GM23248 (cell line): ENCODE measurements at regions not wholly inside any gene's neighbourhood (a gene's known extent, or its start where the extent isn't known, plus 50 kb on each side); places are given as distances from the start of the nearest gene placed in this dataset.

Source experiments
- EZH2 ChIP-seq: fragments of 200-600 bp; sonication (generic); IDR thresholded peaks from 2 replicates; pipeline ENCODE4 v1.6.1; 2018; ENCODE audit warnings: antibody characterized with exemption, mild to moderate bottlenecking; ENCODE audit not compliant: insufficient read depth, poor library complexity, severe bottlenecking
- EZH2phosphoT487 ChIP-seq: fragments of 200-600 bp; sonication (generic); IDR thresholded peaks from 2 replicates; pipeline ENCODE4 v1.6.1; 2018; ENCODE audit warnings: antibody characterized with exemption, moderate library complexity, mild to moderate bottlenecking, low read depth; ENCODE audit not compliant: insufficient read depth

- no peak for TF ChIP-seq EZH2
- no peak for TF ChIP-seq EZH2phosphoT487
Observed at GRCh38 chrX:142040906-142041305, 137.2 kb downstream of the MAGEC1 start.
